Amniotic stem cell (primary cell): ENCODE measurements at regions not wholly inside any gene's neighbourhood (a gene's known extent, or its start where the extent isn't known, plus 50 kb on each side); places are given as distances from the start of the nearest gene placed in this dataset.
"Not testable (repeated sequence)": the region's sequence is repeated elsewhere in the genome, so short reads cannot be mapped to it uniquely, and the experiment has no call there.

ENCODE experiments used
- DNase-seq: peaks from one replicate; lab custom pipeline; 2025; lab: John Stamatoyannopoulos, UW

DNA sequence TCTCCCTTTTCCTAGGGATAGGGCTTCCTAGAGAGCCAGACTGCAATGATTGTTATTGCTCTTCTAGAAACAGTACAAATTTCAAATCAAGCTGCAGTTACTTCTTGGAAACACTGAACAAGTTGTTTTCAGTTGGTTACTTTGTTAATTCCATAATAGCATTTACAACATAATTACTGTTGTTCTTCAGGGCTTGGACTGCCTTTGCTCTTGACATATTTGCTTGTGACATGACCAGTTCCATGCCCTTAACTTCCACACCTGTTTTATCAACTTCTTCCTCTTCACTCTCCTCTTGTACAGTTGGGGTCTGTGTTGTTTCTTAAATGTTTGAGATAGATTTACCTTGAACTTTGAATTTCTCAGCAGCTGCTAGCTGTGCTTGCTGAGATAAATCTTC is 104.4 kb downstream of the SEC23IP start:
- no peak for DNase-seq

- DNase-seq, result no peak
Observed at GRCh38 chr10:119997429-119997828, 104.9 kb downstream of the SEC23IP start.

DNA sequence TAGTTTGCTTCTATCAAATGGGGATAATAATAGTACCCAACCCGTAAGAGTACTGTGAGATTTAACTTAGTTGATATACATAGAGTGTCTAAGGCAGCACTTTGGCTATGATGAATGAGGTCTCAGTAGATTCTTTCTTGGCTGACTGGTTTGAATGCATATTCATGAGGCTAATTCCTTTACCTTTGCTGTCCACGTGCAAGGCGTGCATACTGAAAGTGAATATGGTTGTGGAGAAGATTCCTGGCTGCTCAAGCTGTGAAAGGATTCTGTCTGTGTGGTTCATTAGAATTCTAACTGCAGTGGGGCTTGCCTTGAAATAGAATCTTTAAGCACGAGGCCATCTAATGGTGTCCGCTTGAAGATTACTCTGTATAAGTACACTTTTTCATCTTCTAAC is 110.3 kb downstream of the SEC23IP start:
- DNase-seq, result no peak

- no peak for DNase-seq
Observed at GRCh38 chr10:120005207-120006201, 113.0 kb downstream of the SEC23IP start.

GRCh38 chr10:120007261-120007660 is 114.7 kb downstream of the SEC23IP start:
- no peak for DNase-seq

DNA sequence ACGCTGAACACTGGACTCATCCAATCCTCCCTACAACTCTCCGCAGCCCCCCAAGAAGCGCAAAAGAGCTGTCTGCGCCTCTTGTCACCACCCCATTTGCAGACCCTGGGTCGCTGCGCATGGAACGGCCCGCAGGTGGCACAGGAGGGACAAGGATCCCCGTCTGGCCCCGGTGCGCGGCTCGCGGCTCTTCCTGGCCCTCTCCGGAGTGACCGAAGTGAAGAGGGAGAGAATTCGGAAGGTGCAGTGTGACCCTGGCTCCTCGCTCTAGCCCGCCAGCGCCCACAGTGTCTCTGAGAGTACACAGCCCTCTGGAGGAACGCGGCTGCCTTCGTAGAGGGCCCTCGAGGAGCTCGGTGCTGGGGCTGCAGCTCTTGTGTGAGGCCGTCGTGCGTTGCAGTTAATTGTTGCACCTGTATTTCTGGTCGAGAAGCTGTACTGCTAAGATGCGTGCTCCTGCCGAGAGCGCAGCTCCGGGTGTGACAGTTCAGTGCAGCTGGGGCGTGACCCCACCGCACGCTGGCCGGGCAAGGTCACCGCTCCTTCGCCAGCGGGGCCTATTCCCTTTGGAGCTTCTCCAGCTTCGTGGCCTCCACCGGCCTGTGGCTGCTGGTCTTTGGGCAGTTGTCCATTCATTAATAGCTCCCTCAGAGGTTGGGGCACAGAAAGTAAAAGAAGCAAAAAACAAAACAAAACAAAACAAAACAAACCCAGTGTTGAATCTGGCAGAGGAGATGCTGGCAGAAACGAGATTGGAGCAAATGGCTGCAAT is 119.0 kb downstream of the SEC23IP start:
- DNase-seq, result no peak

- DNase-seq, result no peak
Observed at GRCh38 chr10:120012131-120012400, 119.5 kb downstream of the SEC23IP start.

- DNase-seq, result no peak
Observed at GRCh38 chr10:120012566-120012965, 120.0 kb downstream of the SEC23IP start.

GRCh38 chr10:120014031-120014430 is 121.5 kb downstream of the SEC23IP start:
- DNase-seq, result no peak

DNA sequence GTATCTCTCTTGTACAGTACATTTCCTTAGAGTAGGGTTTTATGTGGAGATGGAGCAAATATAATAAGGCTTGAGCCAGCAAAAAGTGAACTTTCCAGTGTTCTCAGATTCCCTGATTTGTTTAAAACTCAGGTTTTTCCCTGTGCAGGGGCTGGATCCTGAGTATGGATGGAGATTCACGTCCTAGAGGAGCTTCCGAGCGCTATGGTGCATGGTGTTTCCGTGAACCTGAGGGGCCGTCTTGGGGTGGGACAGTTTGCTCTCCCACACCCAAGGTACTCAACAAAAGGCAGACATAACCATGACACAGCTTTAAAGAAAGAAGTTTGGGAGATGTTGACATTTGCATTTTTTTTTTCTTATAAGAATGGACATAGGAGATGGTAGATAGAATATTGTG is 122.5 kb downstream of the SEC23IP start:
- DNase-seq, result no peak

DNA sequence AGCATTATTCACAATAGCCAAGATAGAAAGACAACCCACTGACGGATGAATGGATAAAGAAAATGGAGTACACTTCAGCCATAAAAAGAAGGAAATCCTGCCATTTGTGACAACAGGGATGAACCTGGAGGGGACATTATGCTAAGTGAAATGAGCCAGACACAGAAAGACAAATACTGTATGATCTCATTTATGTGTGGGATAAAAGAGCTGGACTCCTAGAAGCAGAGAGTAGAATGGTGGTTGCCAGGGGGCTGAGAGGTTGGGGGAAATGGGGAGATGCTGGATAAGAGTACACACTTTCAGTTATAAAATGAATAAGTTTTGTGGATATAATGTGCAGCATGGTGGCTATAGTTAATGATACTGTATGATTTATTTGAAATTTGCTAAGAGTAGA is 124.4 kb downstream of the SEC23IP start:
- no peak for DNase-seq

GRCh38 chr10:120017733-120018417 is 125.3 kb downstream of the SEC23IP start:
- DNase-seq, result no peak

GRCh38 chr10:120018695-120019094 is 126.2 kb downstream of the SEC23IP start:
- DNase-seq, result no peak

- no peak for DNase-seq
Observed at GRCh38 chr10:120019568-120019967, 127.0 kb downstream of the SEC23IP start.

DNA sequence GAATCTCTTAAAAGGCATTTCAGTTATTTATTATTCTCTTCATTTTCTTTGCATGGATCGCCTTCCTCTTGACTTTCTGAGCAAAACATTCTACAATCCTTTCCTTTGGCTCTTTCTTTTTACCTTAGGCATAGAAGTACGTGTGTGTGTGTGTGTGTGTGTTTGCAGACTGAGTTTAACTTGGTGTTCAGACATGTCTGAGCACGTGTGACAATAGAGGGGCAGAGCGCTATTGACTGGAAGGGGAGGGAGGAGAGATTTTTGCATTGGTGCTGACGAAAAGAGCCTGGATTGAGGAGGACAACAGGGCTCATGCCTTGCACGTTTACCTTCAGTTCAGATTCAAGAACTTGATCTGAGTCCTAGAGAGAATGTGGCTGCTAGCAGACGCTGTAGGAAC is 129.8 kb downstream of the SEC23IP start:
- DNase-seq, result no peak

GRCh38 chr10:120034236-120034635 is 141.7 kb downstream of the SEC23IP start:
- DNase-seq, result no peak

DNA sequence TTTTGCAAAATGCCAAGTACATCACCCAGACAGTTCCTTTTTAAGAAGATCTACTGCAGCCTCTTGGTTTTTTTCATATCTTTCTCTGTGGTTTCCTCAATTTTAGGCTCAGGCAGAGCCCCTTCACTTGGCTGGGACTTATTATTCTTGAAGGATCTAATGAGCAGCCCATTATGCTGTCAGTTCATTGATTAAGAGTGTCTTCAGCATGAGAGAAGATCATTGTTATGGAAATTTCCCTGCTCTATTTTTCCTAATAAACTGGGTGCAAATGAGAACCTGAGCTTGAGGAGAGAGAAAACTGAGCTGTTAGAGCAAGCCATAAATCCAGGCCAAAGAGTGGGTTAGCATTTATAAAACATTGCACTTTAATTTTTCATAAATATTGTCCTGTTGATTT is 146.5 kb downstream of the SEC23IP start:
- no peak for DNase-seq

DNA sequence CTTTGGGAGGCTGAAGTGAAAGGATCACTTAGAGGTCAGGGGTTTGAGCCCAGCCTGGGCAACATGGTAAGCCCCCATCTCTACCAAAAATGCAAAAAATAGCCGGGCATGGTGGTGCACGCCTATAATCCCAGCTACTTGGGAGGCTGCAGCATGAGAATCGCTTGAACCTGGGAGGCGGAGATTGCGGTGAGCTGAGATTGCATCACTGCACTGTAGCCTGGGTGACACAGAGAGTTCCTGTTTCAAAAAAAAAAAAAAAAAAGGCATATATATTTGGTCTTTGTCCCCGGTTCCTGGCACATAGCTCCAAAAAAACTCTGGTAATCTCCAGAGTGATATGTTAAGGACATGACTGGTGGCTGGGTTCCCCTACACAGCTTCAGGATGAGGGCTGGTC is 147.3 kb downstream of the SEC23IP start:
- DNase-seq, result no peak

DNA sequence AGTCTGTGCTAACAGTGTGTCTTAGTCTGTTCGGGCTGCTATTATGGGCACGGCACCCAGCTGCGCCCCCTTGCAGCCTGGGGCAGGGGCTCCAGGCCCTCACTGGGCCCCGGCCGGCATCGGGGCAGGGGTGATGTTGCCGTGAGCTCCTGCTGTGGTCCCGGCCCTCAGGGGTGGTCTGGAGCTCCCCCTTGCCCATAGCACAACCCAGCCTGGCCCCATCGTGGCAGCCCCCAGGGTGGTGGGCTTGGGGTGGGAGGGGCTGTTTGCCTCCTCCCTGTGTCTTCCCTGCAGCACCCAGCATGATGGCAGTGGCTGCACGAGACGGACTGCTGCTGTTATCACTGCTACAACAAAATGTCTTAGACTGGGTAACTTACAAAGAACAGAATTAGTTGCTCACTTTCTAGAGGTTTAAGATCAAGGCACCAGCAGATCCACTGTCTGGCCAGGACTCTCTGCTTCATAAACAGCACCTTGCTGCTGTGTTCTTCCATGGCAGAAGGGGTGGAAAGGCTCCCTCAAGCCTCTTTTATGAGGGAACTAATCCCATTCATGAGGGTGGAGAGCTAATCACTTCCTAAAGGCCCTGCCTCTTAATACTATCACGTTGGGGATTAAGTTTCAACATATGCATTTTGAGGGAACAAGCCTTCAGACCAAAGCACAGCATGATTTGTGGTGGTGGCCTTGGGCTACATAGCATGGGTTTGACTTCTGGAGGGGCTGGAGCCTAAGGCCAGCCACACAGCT is 149.5 kb downstream of the SEC23IP start:
- DNase-seq, result no peak

GRCh38 chr10:120042705-120043104 is 150.2 kb downstream of the SEC23IP start:
- DNase-seq, result no peak

GRCh38 chr10:120047373-120047772 is 154.8 kb downstream of the SEC23IP start:
- DNase-seq, result not testable (repeated sequence)

GRCh38 chr10:120047926-120048325 is 155.4 kb downstream of the SEC23IP start:
- DNase-seq, result no peak
